ENCODE measurements at regions not wholly inside any gene's neighbourhood (a gene's known extent, or its start where the extent isn't known, plus 50 kb on each side); places are given as distances from the start of the nearest gene placed in this dataset.

DNA sequence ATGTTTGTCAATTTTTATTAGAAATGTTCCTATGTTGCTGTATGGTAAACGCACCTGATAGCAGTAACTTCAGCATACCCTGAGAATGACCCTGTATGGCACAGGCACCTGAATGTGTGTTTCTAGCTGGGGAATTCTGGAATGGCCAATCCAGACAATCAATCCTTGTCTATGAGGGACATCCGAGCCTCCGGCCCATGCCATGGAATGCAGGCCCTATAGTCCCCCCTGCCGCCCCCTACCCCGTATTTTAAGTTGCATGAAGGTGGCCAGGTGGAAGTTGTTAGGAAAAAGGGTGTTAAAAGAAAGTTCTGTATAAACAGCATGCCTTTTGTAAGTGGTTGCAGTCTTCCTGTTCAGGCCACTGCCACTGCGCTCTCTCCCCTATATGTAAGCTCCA, 595.9 kb downstream of the DSC3 start:
- no peak for TF ChIP-seq TCF4 (CRISPR knock-in tag; IDR thresholded peaks at IDR 0.05; ENCODE audit: borderline replicate concordance)
- TF ChIP-seq GLIS3 (CRISPR knock-in tag; IDR thresholded peaks at IDR 0.05) = no peak
- no peak for TF ChIP-seq ZFP3 (CRISPR knock-in tag; IDR thresholded peaks at IDR 0.05)
- no peak for TF ChIP-seq ZC3H10 (CRISPR knock-in tag; IDR thresholded peaks at IDR 0.05)
- TF ChIP-seq ZNF70 (CRISPR knock-in tag; IDR thresholded peaks at IDR 0.05) = no peak
- TF ChIP-seq BACH2 (CRISPR knock-in tag; IDR thresholded peaks at IDR 0.05; ENCODE audit: borderline replicate concordance) = no peak
- TF ChIP-seq ZFP30 (CRISPR knock-in tag; IDR thresholded peaks at IDR 0.05) = no peak
- TF ChIP-seq, protein P1, sequence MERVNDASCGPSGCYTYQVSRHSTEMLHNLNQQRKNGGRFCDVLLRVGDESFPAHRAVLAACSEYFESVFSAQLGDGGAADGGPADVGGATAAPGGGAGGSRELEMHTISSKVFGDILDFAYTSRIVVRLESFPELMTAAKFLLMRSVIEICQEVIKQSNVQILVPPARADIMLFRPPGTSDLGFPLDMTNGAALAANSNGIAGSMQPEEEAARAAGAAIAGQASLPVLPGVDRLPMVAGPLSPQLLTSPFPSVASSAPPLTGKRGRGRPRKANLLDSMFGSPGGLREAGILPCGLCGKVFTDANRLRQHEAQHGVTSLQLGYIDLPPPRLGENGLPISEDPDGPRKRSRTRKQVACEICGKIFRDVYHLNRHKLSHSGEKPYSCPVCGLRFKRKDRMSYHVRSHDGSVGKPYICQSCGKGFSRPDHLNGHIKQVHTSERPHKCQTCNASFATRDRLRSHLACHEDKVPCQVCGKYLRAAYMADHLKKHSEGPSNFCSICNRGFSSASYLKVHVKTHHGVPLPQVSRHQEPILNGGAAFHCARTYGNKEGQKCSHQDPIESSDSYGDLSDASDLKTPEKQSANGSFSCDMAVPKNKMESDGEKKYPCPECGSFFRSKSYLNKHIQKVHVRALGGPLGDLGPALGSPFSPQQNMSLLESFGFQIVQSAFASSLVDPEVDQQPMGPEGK (CRISPR knock-in tag; IDR thresholded peaks at IDR 0.05; ENCODE audit: borderline replicate concordance) = no peak
- TF ChIP-seq, protein P2, sequence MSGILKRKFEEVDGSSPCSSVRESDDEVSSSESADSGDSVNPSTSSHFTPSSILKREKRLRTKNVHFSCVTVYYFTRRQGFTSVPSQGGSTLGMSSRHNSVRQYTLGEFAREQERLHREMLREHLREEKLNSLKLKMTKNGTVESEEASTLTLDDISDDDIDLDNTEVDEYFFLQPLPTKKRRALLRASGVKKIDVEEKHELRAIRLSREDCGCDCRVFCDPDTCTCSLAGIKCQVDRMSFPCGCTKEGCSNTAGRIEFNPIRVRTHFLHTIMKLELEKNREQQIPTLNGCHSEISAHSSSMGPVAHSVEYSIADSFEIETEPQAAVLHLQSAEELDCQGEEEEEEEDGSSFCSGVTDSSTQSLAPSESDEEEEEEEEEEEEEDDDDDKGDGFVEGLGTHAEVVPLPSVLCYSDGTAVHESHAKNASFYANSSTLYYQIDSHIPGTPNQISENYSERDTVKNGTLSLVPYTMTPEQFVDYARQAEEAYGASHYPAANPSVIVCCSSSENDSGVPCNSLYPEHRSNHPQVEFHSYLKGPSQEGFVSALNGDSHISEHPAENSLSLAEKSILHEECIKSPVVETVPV (CRISPR knock-in tag; IDR thresholded peaks at IDR 0.05) = no peak
- TF ChIP-seq SNAI2 (CRISPR knock-in tag; IDR thresholded peaks at IDR 0.05) = no peak
- TF ChIP-seq OSR1 (CRISPR knock-in tag; IDR thresholded peaks at IDR 0.05) = no peak
- TF ChIP-seq, protein P3, sequence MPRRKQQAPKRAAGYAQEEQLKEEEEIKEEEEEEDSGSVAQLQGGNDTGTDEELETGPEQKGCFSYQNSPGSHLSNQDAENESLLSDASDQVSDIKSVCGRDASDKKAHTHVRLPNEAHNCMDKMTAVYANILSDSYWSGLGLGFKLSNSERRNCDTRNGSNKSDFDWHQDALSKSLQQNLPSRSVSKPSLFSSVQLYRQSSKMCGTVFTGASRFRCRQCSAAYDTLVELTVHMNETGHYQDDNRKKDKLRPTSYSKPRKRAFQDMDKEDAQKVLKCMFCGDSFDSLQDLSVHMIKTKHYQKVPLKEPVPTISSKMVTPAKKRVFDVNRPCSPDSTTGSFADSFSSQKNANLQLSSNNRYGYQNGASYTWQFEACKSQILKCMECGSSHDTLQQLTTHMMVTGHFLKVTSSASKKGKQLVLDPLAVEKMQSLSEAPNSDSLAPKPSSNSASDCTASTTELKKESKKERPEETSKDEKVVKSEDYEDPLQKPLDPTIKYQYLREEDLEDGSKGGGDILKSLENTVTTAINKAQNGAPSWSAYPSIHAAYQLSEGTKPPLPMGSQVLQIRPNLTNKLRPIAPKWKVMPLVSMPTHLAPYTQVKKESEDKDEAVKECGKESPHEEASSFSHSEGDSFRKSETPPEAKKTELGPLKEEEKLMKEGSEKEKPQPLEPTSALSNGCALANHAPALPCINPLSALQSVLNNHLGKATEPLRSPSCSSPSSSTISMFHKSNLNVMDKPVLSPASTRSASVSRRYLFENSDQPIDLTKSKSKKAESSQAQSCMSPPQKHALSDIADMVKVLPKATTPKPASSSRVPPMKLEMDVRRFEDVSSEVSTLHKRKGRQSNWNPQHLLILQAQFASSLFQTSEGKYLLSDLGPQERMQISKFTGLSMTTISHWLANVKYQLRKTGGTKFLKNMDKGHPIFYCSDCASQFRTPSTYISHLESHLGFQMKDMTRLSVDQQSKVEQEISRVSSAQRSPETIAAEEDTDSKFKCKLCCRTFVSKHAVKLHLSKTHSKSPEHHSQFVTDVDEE (CRISPR knock-in tag; IDR thresholded peaks at IDR 0.05) = no peak

Measured in SK-N-SH treated with all-trans-retinoic acid at 6 μM for 48 hours (cell line).